Duodenal mucosa (tissue), 2 donors: ENCODE measurements at regions not wholly inside any gene's neighbourhood (a gene's known extent, or its start where the extent isn't known, plus 50 kb on each side); places are given as distances from the start of the nearest gene placed in this dataset.

ENCODE experiments used
- H3K27ac ChIP-seq: one replicate; pipeline ENCODE4 v1.7.0; 2013; ENCODE audit warnings: low read depth, low read length
- H3K27me3 ChIP-seq, 2 donors: one replicate each; pipeline ENCODE4 v1.7.0; 2013; ENCODE audit warnings: low read length in 2 of 2, control low read depth in 1 of 2; ENCODE audit not compliant: insufficient read depth in 2 of 2, control insufficient read depth in 1 of 2
- H3K36me3 ChIP-seq, 2 donors: one replicate each; pipeline ENCODE4 v1.7.0; 2013; ENCODE audit warnings: low read length in 2 of 2, control low read depth in 1 of 2; ENCODE audit not compliant: insufficient read depth in 2 of 2, control insufficient read depth in 1 of 2
- H3K4me1 ChIP-seq, 2 donors: one replicate each; pipeline ENCODE4 v1.7.0; 2013; ENCODE audit warnings: low read length in 2 of 2, control low read depth in 1 of 2; ENCODE audit not compliant: insufficient read depth in 2 of 2, control insufficient read depth in 1 of 2
- H3K4me3 ChIP-seq, 2 donors: one replicate each; pipeline ENCODE4 v1.7.0; 2013; ENCODE audit warnings: low read length in 2 of 2, low read depth in 1 of 2
- H3K9ac ChIP-seq, 2 donors: one replicate each; pipeline ENCODE4 v1.7.0; 2013; ENCODE audit warnings: low read length in 2 of 2, low read depth in 1 of 2
- H3K9me3 ChIP-seq, 2 donors: one replicate each; pipeline ENCODE4 v1.7.0; 2013; ENCODE audit warnings: low read length in 2 of 2, control low read depth in 1 of 2; ENCODE audit not compliant: control insufficient read depth in 1 of 2

GRCh38 chr4:95957054-95957453 lies 117.2 kb downstream of the PDHA2 start:
- Histone ChIP-seq H3K27ac (no peak overlapping the region), H3K9ac (no peak overlapping the region)

GRCh38 chr4:95957759-95958158 lies 117.9 kb downstream of the PDHA2 start:
- Histone ChIP-seq H3K27me3 (no peaks in the 10 kb centered on the region), H3K36me3 (no peaks in the 10 kb centered on the region), H3K4me1 (no peaks in the 10 kb centered on the region), H3K9ac (no peak overlapping the region), H3K4me3 (no peak overlapping the region), H3K9me3 (no peaks in the 10 kb centered on the region), H3K27ac (no peak overlapping the region)

More at GRCh38 chr4:95957054-95957453, 117.2 kb downstream of the PDHA2 start:
- Histone ChIP-seq H3K36me3 (no peaks in the 10 kb centered on the region), H3K27me3 (no peaks in the 10 kb centered on the region), H3K9me3 (no peaks in the 10 kb centered on the region), H3K4me1 (no peaks in the 10 kb centered on the region), H3K4me3 (no peak overlapping the region)

GRCh38 chr4:95959182-95959581 lies 119.3 kb downstream of the PDHA2 start:
- H3K9me3 ChIP-seq = no peaks in the 10 kb centered on the region
- H3K27me3 ChIP-seq = no peaks in the 10 kb centered on the region
- no peak overlapping the region for H3K9ac ChIP-seq
- H3K4me3 ChIP-seq = no peak overlapping the region
- no peaks in the 10 kb centered on the region for H3K4me1 ChIP-seq
- no peaks in the 10 kb centered on the region for H3K36me3 ChIP-seq
- H3K27ac ChIP-seq = no peak overlapping the region

- Histone ChIP-seq H3K9ac (no peak overlapping the region), H3K9me3 (no peaks in the 10 kb centered on the region), H3K4me1 (no peaks in the 10 kb centered on the region), H3K27me3 (no peaks in the 10 kb centered on the region), H3K36me3 (no peaks in the 10 kb centered on the region), H3K4me3 (no peak overlapping the region), H3K27ac (no peak overlapping the region)
These were observed 119.7 kb downstream of the PDHA2 start for GRCh38 chr4:95959633-95960032.

- Histone ChIP-seq H3K9ac (no peak overlapping the region), H3K4me3 (no peak overlapping the region), H3K36me3 (no peaks in the 10 kb centered on the region), H3K27ac (no peak overlapping the region), H3K4me1 (no peaks in the 10 kb centered on the region), H3K9me3 (no peaks in the 10 kb centered on the region), H3K27me3 (no peaks in the 10 kb centered on the region)
These were observed 123.6 kb downstream of the PDHA2 start for GRCh38 chr4:95963456-95963855.

GRCh38 chr4:95979961-95980876 lies 140.3 kb downstream of the PDHA2 start:
- Histone ChIP-seq H3K36me3 (no peaks in the 10 kb centered on the region), H3K4me3 (no peak overlapping the region), H3K9me3 (peaks cover 4 to 5% of the 10 kb centered on the region in 2 donors), H3K4me1 (no peaks in the 10 kb centered on the region), H3K27ac (no peak overlapping the region), H3K27me3 (no peaks in the 10 kb centered on the region), H3K9ac (no peak overlapping the region)

GRCh38 chr4:95980877-95981360 lies 141.0 kb downstream of the PDHA2 start:
- no peak overlapping the region for H3K9ac ChIP-seq
- no peaks in the 10 kb centered on the region for H3K36me3 ChIP-seq
- no peak overlapping the region for H3K4me3 ChIP-seq
- no peak overlapping the region for H3K27ac ChIP-seq
- peaks cover 4 to 5% of the 10 kb centered on the region in 2 donors for H3K9me3 ChIP-seq
- no peaks in the 10 kb centered on the region for H3K27me3 ChIP-seq
- no peaks in the 10 kb centered on the region for H3K4me1 ChIP-seq

- Histone ChIP-seq H3K4me3 (no peak overlapping the region), H3K27ac (no peak overlapping the region), H3K9me3 (peaks cover 4 to 5% of the 10 kb centered on the region in 2 donors), H3K9ac (no peak overlapping the region), H3K27me3 (no peaks in the 10 kb centered on the region), H3K4me1 (no peaks in the 10 kb centered on the region), H3K36me3 (no peaks in the 10 kb centered on the region)
These were observed 141.7 kb downstream of the PDHA2 start for GRCh38 chr4:95981591-95981990.

GRCh38 chr4:95982516-95982915 lies 142.6 kb downstream of the PDHA2 start:
- Histone ChIP-seq H3K9ac (no peak overlapping the region), H3K4me3 (no peak overlapping the region), H3K27ac (no peak overlapping the region), H3K9me3 (peaks cover 4 to 5% of the 10 kb centered on the region in 2 donors), H3K27me3 (no peaks in the 10 kb centered on the region), H3K4me1 (no peaks in the 10 kb centered on the region), H3K36me3 (no peaks in the 10 kb centered on the region)

GRCh38 chr4:95984081-95984480 lies 144.2 kb downstream of the PDHA2 start:
- no peaks in the 10 kb centered on the region for H3K4me1 ChIP-seq
- peaks cover 4 to 5% of the 10 kb centered on the region in 2 donors for H3K9me3 ChIP-seq
- no peak overlapping the region for H3K4me3 ChIP-seq
- no peaks in the 10 kb centered on the region for H3K36me3 ChIP-seq
- H3K9ac ChIP-seq = no peak overlapping the region
- no peak overlapping the region for H3K27ac ChIP-seq
- H3K27me3 ChIP-seq = no peaks in the 10 kb centered on the region
